Keratinocyte (primary cell): ENCODE measurements at regions not wholly inside any gene's neighbourhood (a gene's known extent, or its start where the extent isn't known, plus 50 kb on each side); places are given as distances from the start of the nearest gene placed in this dataset.
A peak's percentile ranks its signal among the peaks of the same experiment; 100 is the strongest.

ENCODE experiments used
- DNase-seq: peaks from one replicate; pipeline ENCODE4 v3.0.0-alpha.2; 2011; ENCODE audit warnings: low read depth, missing footprints, low spot score
- FAIRE-seq: peaks from 2 replicates; lab custom pipeline; 2011; peaks lifted over from hg19 to GRCh38; lab: Jason Lieb, UNC
- H2AFZ ChIP-seq: 2 replicates; pipeline ENCODE4 v1.6.0; 2012; ENCODE audit warnings: low read length, control low read depth, inconsistent platforms; ENCODE audit not compliant: control insufficient read depth
- H3K27ac ChIP-seq: 2 replicates; pipeline ENCODE4 v1.5.1; 2011; ENCODE audit warnings: low read length; ENCODE audit not compliant: control insufficient read depth, insufficient read depth
- H3K27me3 ChIP-seq: 3 replicates; pipeline ENCODE4 v1.6.0; 2011; ENCODE audit warnings: low read length; ENCODE audit not compliant: control insufficient read depth, insufficient read depth; ENCODE audit errors: extremely low read depth
- H3K36me3 ChIP-seq, 2 experiments: 2 replicates in 1 of 2; 3 replicates in 1 of 2; pipeline ENCODE4 v1.5.1; 2011; ENCODE audit warnings: low read length in 2 of 2, mild to moderate bottlenecking in 1 of 2; ENCODE audit not compliant: control insufficient read depth in 2 of 2, insufficient read depth in 2 of 2; ENCODE audit errors: extremely low read depth in 1 of 2
- H3K4me1 ChIP-seq: 3 replicates; pipeline ENCODE4 v1.5.1; 2011; ENCODE audit warnings: low read length; ENCODE audit not compliant: control insufficient read depth, insufficient read depth; ENCODE audit errors: extremely low read depth
- H3K4me2 ChIP-seq: 3 replicates; pipeline ENCODE4 v1.6.0; 2011; ENCODE audit warnings: low read depth, low read length; ENCODE audit not compliant: control insufficient read depth, insufficient read depth; ENCODE audit errors: extremely low read depth
- H3K4me3 ChIP-seq, 3 experiments: fragments of 200-600 bp in 1 of 3; sonication (generic) in 1 of 3; 2 replicates in 2 of 3; 3 replicates in 1 of 3; pipeline ENCODE4 v1.5.1; 2011 to 2016; ENCODE audit warnings: low read length in 3 of 3, mild to moderate bottlenecking in 3 of 3, control low read depth in 2 of 3, inconsistent platforms in 1 of 3, low read depth in 1 of 3, mixed read lengths in 1 of 3, mixed run types in 1 of 3, moderate library complexity in 1 of 3; ENCODE audit not compliant: control insufficient read depth in 2 of 3, insufficient read depth in 2 of 3; ENCODE audit errors: extremely low read depth in 1 of 3
- H3K79me2 ChIP-seq: 2 replicates; pipeline ENCODE4 v1.6.0; 2012; ENCODE audit warnings: low read length; ENCODE audit not compliant: control insufficient read depth, insufficient read depth
- H3K9ac ChIP-seq: 3 replicates; pipeline ENCODE4 v1.6.0; 2011; ENCODE audit warnings: low read length; ENCODE audit not compliant: control insufficient read depth, insufficient read depth; ENCODE audit errors: extremely low read depth
- H3K9me1 ChIP-seq: 3 replicates; pipeline ENCODE4 v1.6.0; 2011; ENCODE audit warnings: low read length; ENCODE audit not compliant: control insufficient read depth, insufficient read depth; ENCODE audit errors: extremely low read depth
- H3K9me3 ChIP-seq: 2 replicates; pipeline ENCODE4 v1.5.1; 2012; ENCODE audit warnings: low read depth, low read length; ENCODE audit not compliant: control insufficient read depth
- H4K20me1 ChIP-seq: 3 replicates; pipeline ENCODE4 v1.6.0; 2011; ENCODE audit warnings: low read length; ENCODE audit not compliant: control insufficient read depth, insufficient read depth; ENCODE audit errors: extremely low read depth
- CTCF ChIP-seq, 3 experiments: IDR thresholded peaks in 1 of 3; conservative IDR thresholded peaks in 1 of 3; optimal IDR thresholded peaks in 1 of 3; 2 replicates in 2 of 3; 3 replicates in 1 of 3; pipeline versions ENCODE3 to v1.5.1; 2011; ENCODE audit warnings: low read length in 3 of 3, mild to moderate bottlenecking in 3 of 3, moderate library complexity in 2 of 3, control low read depth in 1 of 3, inconsistent platforms in 1 of 3; ENCODE audit not compliant: insufficient read depth in 2 of 3; ENCODE audit errors: extremely low read depth in 1 of 3
- EZH2 ChIP-seq: IDR thresholded peaks from one replicate; pipeline ENCODE4 v1.6.1; 2012; ENCODE audit warnings: inconsistent platforms, mild to moderate bottlenecking, low read length, moderate library complexity
- dilution Hi-C: fragments of 300-500 bp; cut with MboI; formaldehyde crosslinking; loops from one replicate; pipeline ENCODE4 v1.7.0; 2020; ENCODE audit warnings: low sequenced_read_pairs; ENCODE audit not compliant: extremely low pct_ligation_motif_present

- Histone ChIP-seq H3K4me2 (peak overlapping the region; percentile 60), H3K9me3 (no peaks in the 10 kb centered on the region), H3K9me1 (no peaks in the 10 kb centered on the region), H3K9ac (peak overlapping the region; percentile 18), H3K4me1 (peaks cover 15% of the 10 kb centered on the region), H3K4me3 (peak overlapping the region in 1 of 3 experiments; percentile 31), H3K79me2 (no peaks in the 10 kb centered on the region), H4K20me1 (no peaks in the 10 kb centered on the region), H2AFZ (peak overlapping the region; percentile 10), H3K27me3 (no peaks in the 10 kb centered on the region), H3K36me3 (no peaks in the 10 kb centered on the region), H3K27ac (peak overlapping the region; percentile 68)
- no peak for TF ChIP-seq CTCF (optimal IDR thresholded peaks at IDR 0.05 in 1 of 3, IDR thresholded peaks at IDR 0.05 in 1 of 3, conservative IDR thresholded peaks at IDR 0.05 in 1 of 3; ENCODE audit: extremely low read depth in 1 of 3, insufficient read depth in 2 of 3, low read length in 3 of 3)
- no peak for TF ChIP-seq EZH2
- dilution Hi-C loops = no loop called here
- FAIRE-seq = peak; percentile 86
- DNase-seq = peak; percentile 25
These were observed 2089.7 kb upstream of the CELF4 start for GRCh38 chr18:39655341-39655740.

DNA sequence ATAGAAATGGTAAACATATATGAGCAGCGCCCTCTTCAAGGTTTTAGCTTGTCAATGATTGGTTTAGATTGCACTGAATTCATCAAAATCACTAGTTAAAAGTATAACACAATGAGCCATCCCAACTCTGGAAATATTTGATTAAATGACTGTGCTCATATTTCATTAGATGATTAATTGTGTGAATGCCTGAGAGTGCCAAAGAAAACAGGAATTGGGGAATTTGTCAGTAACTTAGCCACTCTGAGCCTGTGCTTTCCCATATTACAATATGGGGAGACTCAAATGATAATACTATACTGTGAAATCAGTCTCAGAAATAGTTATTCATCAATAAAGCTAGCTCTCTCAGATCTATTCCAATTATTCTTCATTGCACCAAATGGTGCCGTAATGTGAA is 2087.6 kb upstream of the CELF4 start:
- H3K27ac ChIP-seq = no peak overlapping the region
- DNase-seq (no peak), FAIRE-seq (no peak)
- no peaks in the 10 kb centered on the region for H3K9me3 ChIP-seq
- H3K27me3 ChIP-seq = no peaks in the 10 kb centered on the region
- no peak overlapping the region for H2AFZ ChIP-seq
- no peak overlapping the region for H3K4me3 ChIP-seq
- H3K9ac ChIP-seq = no peak overlapping the region
- no peak overlapping the region for H3K4me2 ChIP-seq
- peaks cover 17% of the 10 kb centered on the region for H3K4me1 ChIP-seq
- H3K36me3 ChIP-seq = no peaks in the 10 kb centered on the region
- no peaks in the 10 kb centered on the region for H3K79me2 ChIP-seq
- TF ChIP-seq EZH2 (no peak), CTCF (optimal IDR thresholded peaks at IDR 0.05 in 1 of 3, IDR thresholded peaks at IDR 0.05 in 1 of 3, conservative IDR thresholded peaks at IDR 0.05 in 1 of 3; ENCODE audit: extremely low read depth in 1 of 3, insufficient read depth in 2 of 3, low read length in 3 of 3) (no peak)
- no peaks in the 10 kb centered on the region for H4K20me1 ChIP-seq
- no peaks in the 10 kb centered on the region for H3K9me1 ChIP-seq
- dilution Hi-C loops = no loop called here
